Retinal pigment epithelial cell (primary cell): ENCODE measurements at regions not wholly inside any gene's neighbourhood (a gene's known extent, or its start where the extent isn't known, plus 50 kb on each side); places are given as distances from the start of the nearest gene placed in this dataset.

ENCODE experiments used
- DNase-seq: peaks from one replicate; pipeline ENCODE4 v3.0.0-alpha.2; 2010; ENCODE audit warnings: low read depth
- H3K4me3 ChIP-seq: 2 replicates; pipeline ENCODE4 v1.5.1; 2011; ENCODE audit warnings: mild to moderate bottlenecking, low read length, control low read depth, moderate library complexity
- CTCF ChIP-seq: conservative IDR thresholded peaks from 2 replicates; pipeline ENCODE4 v1.5.1; 2011; ENCODE audit warnings: low read depth, low read length, control low read depth, inconsistent platforms

- no peak overlapping the region for H3K4me3 ChIP-seq
- DNase-seq: no peak
- no peak for TF ChIP-seq CTCF
These were observed 282.8 kb downstream of the TLE3 start for GRCh38 chr15:69814932-69815331.

GRCh38 chr15:69815793-69816192 lies 281.9 kb downstream of the TLE3 start:
- no peak overlapping the region for H3K4me3 ChIP-seq
- DNase-seq: no peak
- no peak for TF ChIP-seq CTCF

GRCh38 chr15:69816522-69816921 lies 281.2 kb downstream of the TLE3 start:
- no peak for DNase-seq
- TF ChIP-seq CTCF: no peak
- H3K4me3 ChIP-seq: no peak overlapping the region

- no peak for DNase-seq
- no peak overlapping the region for H3K4me3 ChIP-seq
- TF ChIP-seq CTCF: no peak
These were observed 279.2 kb downstream of the TLE3 start for GRCh38 chr15:69818529-69818928.

- H3K4me3 ChIP-seq: no peak overlapping the region
- no peak for TF ChIP-seq CTCF
- no peak for DNase-seq
These were observed 278.3 kb downstream of the TLE3 start for GRCh38 chr15:69819371-69819770.

GRCh38 chr15:69820819-69821218 lies 276.9 kb downstream of the TLE3 start:
- no peak overlapping the region for H3K4me3 ChIP-seq
- TF ChIP-seq CTCF: no peak
- DNase-seq: no peak

- no peak for TF ChIP-seq CTCF
- no peak overlapping the region for H3K4me3 ChIP-seq
- DNase-seq: no peak
These were observed 274.4 kb downstream of the TLE3 start for GRCh38 chr15:69823223-69823907.
